ENCODE measurements at regions not wholly inside any gene's neighbourhood (a gene's known extent, or its start where the extent isn't known, plus 50 kb on each side); places are given as distances from the start of the nearest gene placed in this dataset.

GRCh38 chr15:96043591-96044171, 286.8 kb upstream of the NR2F2 start:
- Histone ChIP-seq H3K27ac (no peak overlapping the region), H3K36me3 (replicated peaks in 1 of 2; ENCODE audit: insufficient read depth in 1 of 2, low read depth in 2 of 2) (no peaks in the 10 kb centered on the region), H3K9me3 (no peaks in the 10 kb centered on the region), H3K27me3 (no peaks in the 10 kb centered on the region), H3K4me1 (no peaks in the 10 kb centered on the region), H3K4me3 (no peak overlapping the region)
- WGBS, 2 donors = 73 to 77% methylated on average over 7 of the region's 7 CpGs
- intact Hi-C loops (cut with DNase I) = no loop called here
- DNase-seq (no peak), ATAC-seq (no peak)
- TF ChIP-seq, protein P1, sequence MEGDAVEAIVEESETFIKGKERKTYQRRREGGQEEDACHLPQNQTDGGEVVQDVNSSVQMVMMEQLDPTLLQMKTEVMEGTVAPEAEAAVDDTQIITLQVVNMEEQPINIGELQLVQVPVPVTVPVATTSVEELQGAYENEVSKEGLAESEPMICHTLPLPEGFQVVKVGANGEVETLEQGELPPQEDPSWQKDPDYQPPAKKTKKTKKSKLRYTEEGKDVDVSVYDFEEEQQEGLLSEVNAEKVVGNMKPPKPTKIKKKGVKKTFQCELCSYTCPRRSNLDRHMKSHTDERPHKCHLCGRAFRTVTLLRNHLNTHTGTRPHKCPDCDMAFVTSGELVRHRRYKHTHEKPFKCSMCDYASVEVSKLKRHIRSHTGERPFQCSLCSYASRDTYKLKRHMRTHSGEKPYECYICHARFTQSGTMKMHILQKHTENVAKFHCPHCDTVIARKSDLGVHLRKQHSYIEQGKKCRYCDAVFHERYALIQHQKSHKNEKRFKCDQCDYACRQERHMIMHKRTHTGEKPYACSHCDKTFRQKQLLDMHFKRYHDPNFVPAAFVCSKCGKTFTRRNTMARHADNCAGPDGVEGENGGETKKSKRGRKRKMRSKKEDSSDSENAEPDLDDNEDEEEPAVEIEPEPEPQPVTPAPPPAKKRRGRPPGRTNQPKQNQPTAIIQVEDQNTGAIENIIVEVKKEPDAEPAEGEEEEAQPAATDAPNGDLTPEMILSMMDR (IDR thresholded peaks at IDR 0.05) = no peak
- no peak for TF ChIP-seq POLR2A (IDR thresholded peaks at IDR 0.05)

- 63 to 68% methylated on average over 5 of the region's 5 CpGs for WGBS, 2 donors
These were observed 283.8 kb upstream of the NR2F2 start for GRCh38 chr15:96046620-96047240.

GRCh38 chr15:96047255-96047931, 283.1 kb upstream of the NR2F2 start:
- DNase-seq (no peak), ATAC-seq (no peak)
- H3K36me3 ChIP-seq (replicated peaks in 1 of 2; ENCODE audit: insufficient read depth in 1 of 2, low read depth in 2 of 2) = no peaks in the 10 kb centered on the region
- H3K4me1 ChIP-seq = peaks cover 4% of the 10 kb centered on the region
- no peak overlapping the region for H3K4me3 ChIP-seq
- H3K9me3 ChIP-seq = no peaks in the 10 kb centered on the region
- H3K27ac ChIP-seq = no peak overlapping the region
- no peaks in the 10 kb centered on the region for H3K27me3 ChIP-seq
- TF ChIP-seq POLR2A (IDR thresholded peaks at IDR 0.05) = no peak
- TF ChIP-seq, protein P1 (IDR thresholded peaks at IDR 0.05) = no peak
- intact Hi-C loops (cut with DNase I) = no loop called here
- WGBS, 2 donors = 23 to 37% methylated on average over 14 of the region's 14 CpGs

More at GRCh38 chr15:96046620-96047240, 283.8 kb upstream of the NR2F2 start:
- H3K27ac ChIP-seq = no peak overlapping the region
- intact Hi-C loops (cut with DNase I) = no loop called here
- no peak for ATAC-seq
- no peaks in the 10 kb centered on the region for H3K9me3 ChIP-seq
- H3K36me3 ChIP-seq (replicated peaks in 1 of 2; ENCODE audit: insufficient read depth in 1 of 2, low read depth in 2 of 2) = no peaks in the 10 kb centered on the region
- no peak for DNase-seq
- no peaks in the 10 kb centered on the region for H3K27me3 ChIP-seq
- no peak overlapping the region for H3K4me3 ChIP-seq
- no peaks in the 10 kb centered on the region for H3K4me1 ChIP-seq
- TF ChIP-seq, protein P1 (IDR thresholded peaks at IDR 0.05) = no peak
- TF ChIP-seq POLR2A (IDR thresholded peaks at IDR 0.05) = no peak

DNA sequence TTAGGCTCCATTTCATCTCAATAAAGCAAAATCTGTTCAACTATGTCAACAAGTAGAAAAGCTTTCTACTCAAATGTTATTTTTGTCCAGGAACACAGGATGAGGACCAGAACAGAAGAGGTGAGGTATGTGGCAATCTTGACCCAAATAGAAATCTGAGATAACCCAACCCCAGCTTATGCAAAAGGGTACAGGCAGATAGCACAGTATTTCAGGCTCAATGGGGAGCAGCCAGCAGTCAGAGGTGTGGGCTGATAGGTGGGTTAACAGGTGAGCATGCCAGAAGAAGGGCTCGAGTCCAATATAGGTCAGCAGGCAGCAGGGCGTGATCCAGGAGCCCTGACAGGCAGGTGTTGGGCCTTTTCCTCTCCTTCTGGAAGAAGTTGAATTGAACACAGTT, 281.2 kb upstream of the NR2F2 start:
- peaks cover 22% of the 10 kb centered on the region for H3K4me1 ChIP-seq
- H3K9me3 ChIP-seq = no peaks in the 10 kb centered on the region
- ATAC-seq (no peak), DNase-seq (no peak)
- no peaks in the 10 kb centered on the region for H3K36me3 ChIP-seq (replicated peaks in 1 of 2; ENCODE audit: insufficient read depth in 1 of 2, low read depth in 2 of 2)
- no peak overlapping the region for H3K27ac ChIP-seq
- intact Hi-C loops (cut with DNase I) = no loop called here
- H3K27me3 ChIP-seq = no peaks in the 10 kb centered on the region
- H3K4me3 ChIP-seq = no peak overlapping the region
- no peak for TF ChIP-seq POLR2A (IDR thresholded peaks at IDR 0.05)
- TF ChIP-seq, protein P1 (IDR thresholded peaks at IDR 0.05) = no peak
- WGBS, 2 donors = 66 to 75% methylated on average over 2 of the region's 2 CpGs

All from body of pancreas (tissue), 4 donors.